T1000 (cell line): ENCODE measurements at regions not wholly inside any gene's neighbourhood (a gene's known extent, or its start where the extent isn't known, plus 50 kb on each side); places are given as distances from the start of the nearest gene placed in this dataset.
"Not testable (repeated sequence)": the region's sequence is repeated elsewhere in the genome, so short reads cannot be mapped to it uniquely, and the experiment has no call there.

Experiments used
- DNase-seq: peaks from one replicate; lab custom pipeline; 2025; ENCODE audit warnings: mixed read lengths; lab: John Stamatoyannopoulos, UW

- no peak for DNase-seq
These were observed 55.4 kb downstream of the TMEM121 start for GRCh38 chr14:105581551-105582341.

GRCh38 chr14:105582639-105583038, 56.3 kb downstream of the TMEM121 start:
- no peak for DNase-seq

- DNase-seq, result not testable (repeated sequence)
These were observed 57.5 kb downstream of the TMEM121 start for GRCh38 chr14:105583914-105584313.

GRCh38 chr14:105585290-105585689, 58.9 kb downstream of the TMEM121 start:
- DNase-seq, result not testable (repeated sequence)

- not testable (repeated sequence) for DNase-seq
These were observed 59.3 kb downstream of the TMEM121 start for GRCh38 chr14:105585722-105586121.

GRCh38 chr14:105586144-105586872, 59.9 kb downstream of the TMEM121 start:
- DNase-seq, result not testable (repeated sequence)

GRCh38 chr14:105587034-105587433, 60.7 kb downstream of the TMEM121 start:
- not testable (repeated sequence) for DNase-seq

GRCh38 chr14:105587482-105588235, 61.3 kb downstream of the TMEM121 start:
- not testable (repeated sequence) for DNase-seq

- DNase-seq, result no peak
These were observed 62.0 kb downstream of the TMEM121 start for GRCh38 chr14:105588236-105588860.

- DNase-seq, result no peak
These were observed 63.0 kb downstream of the TMEM121 start for GRCh38 chr14:105589161-105589925.

GRCh38 chr14:105589926-105590185, 63.5 kb downstream of the TMEM121 start:
- DNase-seq, result not testable (repeated sequence)

- no peak for DNase-seq
These were observed 64.7 kb downstream of the TMEM121 start for GRCh38 chr14:105591052-105591451.

- DNase-seq, result not testable (repeated sequence)
These were observed 65.5 kb downstream of the TMEM121 start for GRCh38 chr14:105591792-105592341.

GRCh38 chr14:105592646-105593045, 66.3 kb downstream of the TMEM121 start:
- DNase-seq, result not testable (repeated sequence)

- not testable (repeated sequence) for DNase-seq
These were observed 69.0 kb downstream of the TMEM121 start for GRCh38 chr14:105595346-105595745.

- DNase-seq, result not testable (repeated sequence)
These were observed 70.0 kb downstream of the TMEM121 start for GRCh38 chr14:105596374-105596773.

GRCh38 chr14:105598040-105598763, 71.8 kb downstream of the TMEM121 start:
- not testable (repeated sequence) for DNase-seq

GRCh38 chr14:105598925-105599586, 72.7 kb downstream of the TMEM121 start:
- DNase-seq, result not testable (repeated sequence)

- not testable (repeated sequence) for DNase-seq
These were observed 74.0 kb downstream of the TMEM121 start for GRCh38 chr14:105600195-105600938.
